C4-2B (cell line): ENCODE measurements at regions not wholly inside any gene's neighbourhood (a gene's known extent, or its start where the extent isn't known, plus 50 kb on each side); places are given as distances from the start of the nearest gene placed in this dataset.

Experiments
- CTCF ChIP-seq: fragments of 450-650 bp; conservative IDR thresholded peaks from 2 replicates; pipeline ENCODE4 v1.5.1; 2017; ENCODE audit warnings: mild to moderate bottlenecking
- ZFX ChIP-seq: fragments of 450-650 bp; IDR thresholded peaks from 2 replicates; pipeline ENCODE4 v1.6.1; 2017

DNA sequence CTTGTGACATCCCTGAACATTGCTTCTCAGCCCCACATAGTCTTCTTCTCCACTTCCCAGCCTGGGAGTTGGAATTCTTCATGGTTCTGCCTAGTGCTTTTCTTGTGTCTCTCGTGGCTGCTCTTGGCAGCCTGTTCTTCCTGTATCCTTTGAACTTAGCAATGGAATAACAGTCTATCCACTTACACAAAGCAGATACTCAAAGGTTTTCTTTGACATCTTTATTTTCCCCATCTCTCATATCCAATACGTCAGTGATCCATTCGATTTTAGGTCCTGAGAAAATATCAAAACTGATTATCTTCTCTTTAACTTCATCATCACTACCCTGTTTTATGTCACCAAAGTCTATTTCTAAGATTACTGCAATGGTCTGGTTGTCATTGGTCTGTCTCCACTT lies 1091.2 kb upstream of the PIK3C3 start:
- no peak for TF ChIP-seq CTCF
- no peak for TF ChIP-seq ZFX
